ENCODE measurements at regions not wholly inside any gene's neighbourhood (a gene's known extent, or its start where the extent isn't known, plus 50 kb on each side); places are given as distances from the start of the nearest gene placed in this dataset.
"Not testable (repeated sequence)": the region's sequence is repeated elsewhere in the genome, so short reads cannot be mapped to it uniquely, and the experiment has no call there.

DNA sequence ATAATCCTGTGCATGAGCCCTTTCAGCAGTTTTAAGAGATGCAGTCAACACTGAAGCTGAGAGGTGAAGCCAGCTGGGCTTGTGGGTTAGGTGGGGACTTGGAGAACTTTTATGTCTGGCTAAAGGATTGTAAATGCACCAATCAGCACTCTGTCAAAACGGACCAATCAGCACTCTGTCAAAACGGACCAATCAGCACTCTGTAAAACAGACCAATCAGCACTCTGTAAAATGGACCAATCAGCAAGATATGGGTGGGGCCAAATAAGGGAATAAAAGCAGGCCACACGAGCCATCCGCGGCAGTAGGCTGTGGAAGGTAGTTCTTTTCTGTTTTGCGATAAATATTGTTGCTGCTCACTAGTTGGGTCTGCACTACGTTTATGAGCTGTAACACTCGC lies 374.7 kb downstream of the NPIPA8 start:
- DNase-seq; in situ Hi-C loops (cut with MboI; ENCODE audit: low pct_unique_long_range_greater_than_20kb, low sequenced_read_pairs): not testable (repeated sequence)

DNA sequence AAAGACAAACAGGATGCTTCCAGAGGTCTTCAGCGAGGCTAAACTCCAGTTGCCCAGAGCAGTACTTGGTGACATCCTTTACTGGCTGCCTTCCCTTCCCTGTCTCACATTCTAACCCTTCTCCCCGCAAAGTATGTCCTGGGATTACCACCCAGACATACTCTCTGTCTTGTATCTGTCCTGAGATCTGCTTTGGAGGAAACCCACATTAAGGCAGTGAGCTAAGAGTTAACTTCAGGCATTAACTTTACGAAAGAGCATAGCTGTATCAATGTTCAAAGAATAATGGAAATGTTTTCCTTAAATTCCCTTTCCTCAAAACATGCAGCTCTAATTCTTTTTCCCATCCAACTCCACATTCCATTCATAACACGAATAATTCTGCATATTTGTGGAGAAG lies 385.2 kb downstream of the NPIPA8 start:
- in situ Hi-C loops (cut with MboI; ENCODE audit: low pct_unique_long_range_greater_than_20kb, low sequenced_read_pairs): no loop called here
- DNase-seq: no peak

- in situ Hi-C loops (cut with MboI; ENCODE audit: low pct_unique_long_range_greater_than_20kb, low sequenced_read_pairs): no loop called here
- DNase-seq: no peak
Measured at GRCh38 chr16:17949982-17950250, 386.6 kb downstream of the NPIPA8 start.

GRCh38 chr16:17949141-17949981 lies 387.2 kb downstream of the NPIPA8 start:
- in situ Hi-C loops (cut with MboI; ENCODE audit: low pct_unique_long_range_greater_than_20kb, low sequenced_read_pairs): no loop called here
- peak; percentile 3 for DNase-seq

DNA sequence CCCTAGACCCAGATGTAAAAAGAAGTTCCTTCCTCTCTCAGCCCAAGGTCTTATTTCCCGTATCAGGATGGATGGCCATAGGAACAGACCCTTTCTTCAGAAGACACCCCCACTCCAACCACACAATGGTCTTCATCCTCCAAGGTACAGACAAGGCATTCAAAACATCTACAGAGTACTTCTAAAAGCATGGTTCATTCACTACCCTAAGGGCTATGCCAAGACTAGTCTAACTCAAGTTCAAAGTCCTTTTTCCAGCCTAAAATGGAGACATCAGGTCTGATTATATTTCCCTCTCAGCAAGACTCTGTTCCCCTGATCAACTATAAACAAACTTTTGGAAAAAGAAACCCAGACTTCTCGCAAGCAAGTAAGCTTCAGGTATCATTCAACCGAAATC lies 388.9 kb downstream of the NPIPA8 start:
- in situ Hi-C loops (cut with MboI; ENCODE audit: low pct_unique_long_range_greater_than_20kb, low sequenced_read_pairs): no loop called here
- DNase-seq: no peak

DNA sequence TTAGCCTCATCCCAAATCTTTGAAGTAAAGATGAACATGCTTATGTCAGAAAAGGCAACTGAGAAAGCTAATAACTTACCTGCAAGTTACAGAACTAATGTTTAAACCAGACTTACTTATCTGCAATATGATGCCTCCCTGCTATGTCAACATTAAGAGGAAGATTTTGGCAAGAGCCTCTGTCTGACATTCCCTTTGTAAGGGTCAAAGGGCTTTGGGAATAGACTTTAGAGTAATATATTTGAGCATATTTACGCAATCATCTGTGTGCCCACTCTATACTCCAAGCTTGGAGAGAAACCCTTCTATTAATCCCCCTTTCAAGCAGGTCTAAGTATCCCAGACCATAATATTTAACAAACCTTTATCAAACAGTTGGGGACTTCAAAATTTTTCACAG lies 389.4 kb downstream of the NPIPA8 start:
- no peak for DNase-seq
- in situ Hi-C loops (cut with MboI; ENCODE audit: low pct_unique_long_range_greater_than_20kb, low sequenced_read_pairs): no loop called here

DNA sequence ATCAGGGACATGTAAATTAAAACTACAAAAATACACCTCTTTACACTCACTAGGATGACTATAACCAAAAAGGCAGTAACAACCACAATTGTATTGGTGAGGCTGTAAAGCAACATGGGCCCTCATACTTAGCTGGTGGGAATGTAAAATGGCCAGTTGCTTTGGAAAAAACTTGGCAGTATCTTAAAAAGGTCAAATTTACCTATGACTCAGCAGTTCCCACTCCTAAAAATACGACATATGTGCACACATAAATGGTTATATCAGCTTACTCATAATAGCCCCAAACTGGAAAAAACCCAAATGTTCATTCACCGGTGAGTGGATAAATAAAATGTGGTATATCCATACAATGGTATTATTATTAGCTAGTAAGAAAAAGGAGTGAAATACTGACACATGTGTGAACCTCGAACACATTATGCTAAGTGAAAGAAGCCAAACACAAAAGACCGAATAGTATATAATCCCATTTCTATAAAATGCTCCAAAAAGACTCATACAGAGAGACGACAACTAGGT lies 391.4 kb downstream of the NPIPA8 start:
- no peak for DNase-seq
- in situ Hi-C loops (cut with MboI; ENCODE audit: low pct_unique_long_range_greater_than_20kb, low sequenced_read_pairs): no loop called here

DNA sequence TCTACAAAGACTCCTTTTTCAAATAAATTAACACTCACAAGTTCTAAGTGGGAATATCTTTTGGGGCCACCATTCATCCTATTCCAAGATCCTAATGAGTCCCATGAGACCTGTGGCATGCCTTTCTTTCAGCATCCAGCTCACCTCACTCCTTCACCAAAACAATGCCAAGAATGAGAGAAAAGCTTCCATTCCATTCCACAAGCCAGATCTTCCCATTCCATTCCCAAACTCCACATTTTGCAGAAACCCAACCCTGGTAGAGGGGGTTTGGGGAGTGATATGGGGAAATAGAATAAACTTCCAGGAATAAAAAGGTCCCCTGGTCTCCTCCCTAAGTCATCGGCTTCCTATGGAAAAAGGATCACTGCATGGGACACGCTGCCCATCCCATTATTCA lies 392.2 kb downstream of the NPIPA8 start:
- DNase-seq: no peak

GRCh38 chr16:17942067-17942466 lies 394.5 kb downstream of the NPIPA8 start:
- no peak for DNase-seq
- in situ Hi-C loops (cut with MboI; ENCODE audit: low pct_unique_long_range_greater_than_20kb, low sequenced_read_pairs): no loop called here

More for the DNA sequence above, 392.2 kb downstream of the NPIPA8 start:
- in situ Hi-C loops (cut with MboI; ENCODE audit: low pct_unique_long_range_greater_than_20kb, low sequenced_read_pairs): no loop called here

- DNase-seq: no peak
- in situ Hi-C loops (cut with MboI; ENCODE audit: low pct_unique_long_range_greater_than_20kb, low sequenced_read_pairs): no loop called here
Measured at GRCh38 chr16:17940584-17941364, 395.8 kb downstream of the NPIPA8 start.

GRCh38 chr16:17939723-17940122 lies 396.8 kb downstream of the NPIPA8 start:
- in situ Hi-C loops (cut with MboI; ENCODE audit: low pct_unique_long_range_greater_than_20kb, low sequenced_read_pairs): no loop called here
- DNase-seq: no peak

DNA sequence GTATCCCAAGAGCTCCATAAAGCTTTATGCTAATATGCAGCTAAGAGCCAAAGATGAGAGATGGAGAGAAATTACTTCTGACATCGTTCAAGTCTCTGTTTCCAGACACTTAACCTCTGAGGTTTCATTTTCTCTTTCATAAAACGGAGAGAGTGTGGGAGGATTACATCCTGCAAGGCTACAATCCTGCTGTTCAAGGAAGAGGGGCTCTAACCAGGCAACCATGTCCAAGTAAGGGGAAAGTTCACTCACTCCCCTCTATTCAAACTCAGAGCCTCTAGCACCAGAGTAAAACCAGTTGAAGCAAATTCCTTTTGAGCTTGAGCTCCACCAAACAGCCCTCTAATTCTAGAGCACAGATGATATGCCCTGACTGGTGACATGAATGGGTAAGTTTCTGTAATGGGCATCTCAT lies 397.4 kb downstream of the NPIPA8 start:
- DNase-seq: no peak
- in situ Hi-C loops (cut with MboI; ENCODE audit: low pct_unique_long_range_greater_than_20kb, low sequenced_read_pairs): no loop called here

GRCh38 chr16:17938546-17938945 lies 398.0 kb downstream of the NPIPA8 start:
- no peak for DNase-seq
- in situ Hi-C loops (cut with MboI; ENCODE audit: low pct_unique_long_range_greater_than_20kb, low sequenced_read_pairs): no loop called here

GRCh38 chr16:17936766-17937402 lies 399.7 kb downstream of the NPIPA8 start:
- DNase-seq: no peak
- in situ Hi-C loops (cut with MboI; ENCODE audit: low pct_unique_long_range_greater_than_20kb, low sequenced_read_pairs): no loop called here

GRCh38 chr16:17930280-17930679 lies 406.3 kb downstream of the NPIPA8 start:
- in situ Hi-C loops (cut with MboI; ENCODE audit: low pct_unique_long_range_greater_than_20kb, low sequenced_read_pairs): no loop called here
- DNase-seq: no peak

DNA sequence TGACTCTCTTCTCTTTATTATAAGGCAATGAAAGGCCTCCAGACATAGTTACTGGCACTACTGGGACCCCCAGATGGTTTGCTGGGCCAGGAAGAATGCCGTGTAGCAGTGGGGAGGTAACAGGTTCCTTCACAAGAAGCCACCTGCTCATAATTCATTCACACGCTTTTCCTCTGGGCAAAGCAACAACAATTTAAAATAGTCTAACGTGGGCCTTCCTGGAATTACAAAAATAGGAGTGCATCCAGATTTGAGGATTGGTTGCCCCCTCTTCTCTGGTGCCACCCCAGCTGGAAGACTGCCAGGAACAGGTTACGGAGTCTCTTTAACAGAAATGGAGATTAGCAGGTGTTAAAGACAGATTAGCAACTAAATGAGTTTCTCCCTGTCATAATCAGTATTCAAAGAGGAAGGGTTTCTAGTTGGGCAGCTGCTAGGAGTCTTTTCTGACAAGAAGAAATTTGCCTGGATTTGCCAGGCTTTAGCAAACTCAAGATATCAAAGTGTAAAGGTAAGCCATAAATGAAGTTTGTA lies 409.6 kb downstream of the NPIPA8 start:
- in situ Hi-C loops (cut with MboI; ENCODE audit: low pct_unique_long_range_greater_than_20kb, low sequenced_read_pairs): no loop called here
- no peak for DNase-seq

GRCh38 chr16:17926461-17926860 lies 410.1 kb downstream of the NPIPA8 start:
- in situ Hi-C loops (cut with MboI; ENCODE audit: low pct_unique_long_range_greater_than_20kb, low sequenced_read_pairs): no loop called here
- no peak for DNase-seq

GRCh38 chr16:17925761-17926160 lies 410.8 kb downstream of the NPIPA8 start:
- in situ Hi-C loops (cut with MboI; ENCODE audit: low pct_unique_long_range_greater_than_20kb, low sequenced_read_pairs): no loop called here
- no peak for DNase-seq

- in situ Hi-C loops (cut with MboI; ENCODE audit: low pct_unique_long_range_greater_than_20kb, low sequenced_read_pairs): no loop called here
- DNase-seq: peak; percentile 67
Measured at GRCh38 chr16:17921357-17921978, 415.1 kb downstream of the NPIPA8 start.

All from KBM-7 (cell line).